Testis (tissue), 2 donors: ENCODE measurements at regions not wholly inside any gene's neighbourhood (a gene's known extent, or its start where the extent isn't known, plus 50 kb on each side); places are given as distances from the start of the nearest gene placed in this dataset.

Experiments
- DNase-seq: peaks from one replicate; pipeline ENCODE4 v3.0.0-alpha.2; 2019
- H3K27ac ChIP-seq, 2 donors: fragments of 200-600 bp; sonication (generic); one replicate each; pipeline ENCODE4 v1.5.1; 2019
- H3K27me3 ChIP-seq: fragments of 200-600 bp; sonication (generic); one replicate; pipeline ENCODE4 v1.5.1; 2019
- H3K36me3 ChIP-seq: fragments of 200-600 bp; sonication (generic); one replicate; pipeline ENCODE4 v1.5.1; 2017; ENCODE audit warnings: low read depth; ENCODE audit errors: missing control alignments
- H3K4me1 ChIP-seq: fragments of 200-600 bp; sonication (generic); one replicate; pipeline ENCODE4 v1.5.1; 2019
- H3K4me3 ChIP-seq, 2 donors: fragments of 200-600 bp; sonication (generic); one replicate each; pipeline ENCODE4 v1.5.1; 2017 to 2019
- H3K9me3 ChIP-seq: fragments of 200-600 bp; sonication (generic); one replicate; pipeline ENCODE4 v1.5.1; 2017
- CTCF ChIP-seq, 3 experiments: fragments of 450-650 bp in 2 of 3; fragments of 200-600 bp in 1 of 3; sonication (generic) in 1 of 3; IDR thresholded peaks; one replicate each; pipeline ENCODE4 v1.5.1; 2016 to 2019; ENCODE audit warnings: antibody characterized with exemption in 3 of 3, mild to moderate bottlenecking in 2 of 3, moderate library complexity in 1 of 3
- POLR2A ChIP-seq: fragments of 450-650 bp; IDR thresholded peaks from one replicate; pipeline ENCODE4 v1.6.1; 2017; ENCODE audit warnings: antibody characterized with exemption, mild to moderate bottlenecking, moderate library complexity
- WGBS, 2 donors: methylation state at CpG; one replicate each; pipeline ENCODE4 v1.1.5; 2018; 5-methylcytosine and 5-hydroxymethylcytosine counted together
- intact Hi-C: fragments of 100-400 bp; cut with DNase I; formaldehyde crosslinking; loops from one replicate; pipeline ENCODE4 v1.15.1; 2023; ENCODE audit warnings: low total_unique reads

- Histone ChIP-seq H3K27me3 (no peaks in the 10 kb centered on the region), H3K4me3 (no peak overlapping the region), H3K27ac (no peak overlapping the region), H3K36me3 (no peaks in the 10 kb centered on the region), H3K9me3 (no peaks in the 10 kb centered on the region), H3K4me1 (peaks cover 10% of the 10 kb centered on the region)
- DNase-seq = no peak
- TF ChIP-seq POLR2A = no peak
- TF ChIP-seq CTCF (IDR thresholded peaks at IDR 0.05) = no peak
- WGBS, 2 donors = 81 to 84% methylated on average over 7 of the region's 7 CpGs
- intact Hi-C loops = no loop called here
Measured at GRCh38 chr2:201956361-201956760, 77.3 kb upstream of the FZD7 start.

- peaks cover 10% of the 10 kb centered on the region for H3K4me1 ChIP-seq
- no peak overlapping the region for H3K27ac ChIP-seq
- no peak overlapping the region for H3K4me3 ChIP-seq
- no peak for DNase-seq
- WGBS, 2 donors = 93 to 95% methylated on average over 1 of the region's 1 CpG
- no peak for TF ChIP-seq CTCF (IDR thresholded peaks at IDR 0.05)
- TF ChIP-seq POLR2A = no peak
- no peaks in the 10 kb centered on the region for H3K36me3 ChIP-seq
- intact Hi-C loops = no loop called here
- no peaks in the 10 kb centered on the region for H3K9me3 ChIP-seq
- H3K27me3 ChIP-seq = no peaks in the 10 kb centered on the region
Measured at GRCh38 chr2:201957091-201957490, 76.6 kb upstream of the FZD7 start.

GRCh38 chr2:201959198-201959597 lies 74.5 kb upstream of the FZD7 start:
- Histone ChIP-seq H3K4me3 (no peak overlapping the region), H3K27ac (no peak overlapping the region), H3K9me3 (no peaks in the 10 kb centered on the region), H3K27me3 (no peaks in the 10 kb centered on the region), H3K36me3 (no peaks in the 10 kb centered on the region), H3K4me1 (peaks cover 10% of the 10 kb centered on the region)
- intact Hi-C loops = no loop called here
- DNase-seq = no peak
- WGBS, 2 donors = 86 to 87% methylated on average over 6 of the region's 6 CpGs
- TF ChIP-seq CTCF (IDR thresholded peaks at IDR 0.05) = no peak
- no peak for TF ChIP-seq POLR2A

GRCh38 chr2:201959626-201960025 lies 74.0 kb upstream of the FZD7 start:
- intact Hi-C loops = no loop called here
- peaks cover 10% of the 10 kb centered on the region for H3K4me1 ChIP-seq
- H3K27me3 ChIP-seq = no peaks in the 10 kb centered on the region
- H3K9me3 ChIP-seq = no peaks in the 10 kb centered on the region
- no peak overlapping the region for H3K4me3 ChIP-seq
- DNase-seq = no peak
- no peaks in the 10 kb centered on the region for H3K36me3 ChIP-seq
- TF ChIP-seq POLR2A = no peak
- TF ChIP-seq CTCF (IDR thresholded peaks at IDR 0.05) = no peak
- no peak overlapping the region for H3K27ac ChIP-seq
- WGBS, 2 donors = 84 to 87% methylated on average over 2 of the region's 2 CpGs

DNA sequence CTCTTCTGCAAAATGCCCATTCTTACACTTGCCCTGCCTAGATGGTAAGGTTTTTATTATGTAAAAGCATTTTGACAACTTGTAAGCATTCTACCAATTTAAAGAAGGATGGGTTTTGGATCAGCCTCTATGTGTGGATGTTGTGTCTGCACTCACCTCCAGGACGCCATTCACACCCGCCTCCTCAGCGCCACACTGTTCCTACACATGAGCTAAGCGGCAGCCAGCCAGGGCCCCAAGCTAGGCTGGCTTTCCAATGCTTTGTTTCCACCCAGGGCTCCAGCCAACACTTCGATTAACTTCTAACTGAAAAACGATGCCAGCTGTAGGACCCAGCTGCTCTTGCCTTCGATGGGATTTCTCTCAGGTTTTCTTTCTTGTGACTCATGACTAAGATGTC lies 73.3 kb upstream of the FZD7 start:
- Histone ChIP-seq H3K27ac (no peak overlapping the region), H3K4me3 (no peak overlapping the region), H3K4me1 (peaks cover 10% of the 10 kb centered on the region), H3K27me3 (no peaks in the 10 kb centered on the region), H3K9me3 (no peaks in the 10 kb centered on the region), H3K36me3 (no peaks in the 10 kb centered on the region)
- WGBS, 2 donors = 89 to 90% methylated on average over 7 of the region's 7 CpGs
- DNase-seq = no peak
- intact Hi-C loops = no loop called here
- TF ChIP-seq CTCF (IDR thresholded peaks at IDR 0.05) (no peak), POLR2A (no peak)
